GM18951 (cell line): ENCODE measurements at regions not wholly inside any gene's neighbourhood (a gene's known extent, or its start where the extent isn't known, plus 50 kb on each side); places are given as distances from the start of the nearest gene placed in this dataset.

Source experiments
- POLR2A ChIP-seq: IDR thresholded peaks from 4 replicates; pipeline ENCODE4 v1.6.1; 2011; ENCODE audit warnings: mild to moderate bottlenecking; ENCODE audit not compliant: insufficient read length, insufficient read depth; ENCODE audit errors: extremely low read depth
- in situ Hi-C: fragments of 300-500 bp; cut with MboI; formaldehyde crosslinking; loops from one replicate; pipeline ENCODE4 v1.12.0; 2022; ENCODE audit warnings: low sequenced_read_pairs, mixed read lengths, inconsistent platforms; ENCODE audit not compliant: unreplicated experiment

DNA sequence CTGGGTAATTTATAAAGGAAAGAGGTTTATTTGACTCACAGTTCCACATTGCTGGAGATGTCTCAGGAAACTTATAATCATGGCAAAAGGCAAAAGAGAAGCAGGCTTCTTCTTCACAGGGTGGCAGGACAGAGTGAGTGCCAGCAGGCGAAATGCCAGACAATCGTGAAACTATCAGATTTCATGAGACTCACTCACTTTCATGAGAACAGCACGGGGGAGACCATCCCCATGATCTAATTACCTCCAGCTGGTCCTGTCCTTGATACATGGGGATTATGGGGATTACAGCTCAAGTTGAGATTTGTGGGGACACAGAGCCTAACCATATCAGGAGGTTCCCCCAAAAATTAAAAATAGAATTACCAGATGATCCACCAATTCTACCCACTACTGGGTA is 675.5 kb upstream of the SLC8A1 start:
- in situ Hi-C loops, result no loop called here
- no peak for TF ChIP-seq POLR2A

DNA sequence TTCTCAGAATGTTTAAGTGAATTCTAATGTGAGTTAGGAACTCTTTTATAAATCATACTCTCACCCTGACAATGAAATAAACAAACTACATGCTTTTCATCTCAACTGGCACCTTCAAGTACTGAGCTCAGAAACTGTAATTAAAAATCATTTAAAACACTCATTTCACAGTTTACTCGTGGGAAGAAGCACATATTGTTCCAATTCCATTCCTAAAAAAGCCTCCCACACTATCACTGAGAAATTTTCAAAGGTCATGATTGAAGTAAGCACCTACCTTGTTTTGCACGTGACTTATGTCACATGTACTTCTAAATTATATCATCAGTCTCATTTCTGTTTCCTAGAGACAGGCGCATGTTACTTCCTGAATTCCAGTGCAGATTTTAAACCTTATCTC is 678.1 kb upstream of the SLC8A1 start:
- in situ Hi-C loops, result no loop called here
- no peak for TF ChIP-seq POLR2A

DNA sequence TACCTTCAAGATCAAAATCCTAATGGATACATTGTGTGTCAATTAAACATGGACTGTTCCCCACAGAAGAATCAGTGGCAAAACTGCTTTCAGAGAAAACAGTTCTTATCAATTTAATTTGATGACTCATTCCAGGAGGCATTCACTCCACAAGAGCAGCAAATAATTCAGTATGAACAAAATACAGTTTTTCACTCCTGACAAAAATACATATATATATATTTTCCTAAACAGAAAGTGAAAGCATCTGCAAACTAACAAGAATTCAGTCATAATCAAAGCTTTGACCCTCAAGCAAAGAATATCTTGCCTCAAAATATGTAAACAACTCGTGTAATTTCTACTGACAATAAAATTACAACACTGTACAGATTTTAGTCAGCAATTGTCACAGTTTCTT is 685.1 kb upstream of the SLC8A1 start:
- in situ Hi-C loops, result no loop called here
- no peak for TF ChIP-seq POLR2A

DNA sequence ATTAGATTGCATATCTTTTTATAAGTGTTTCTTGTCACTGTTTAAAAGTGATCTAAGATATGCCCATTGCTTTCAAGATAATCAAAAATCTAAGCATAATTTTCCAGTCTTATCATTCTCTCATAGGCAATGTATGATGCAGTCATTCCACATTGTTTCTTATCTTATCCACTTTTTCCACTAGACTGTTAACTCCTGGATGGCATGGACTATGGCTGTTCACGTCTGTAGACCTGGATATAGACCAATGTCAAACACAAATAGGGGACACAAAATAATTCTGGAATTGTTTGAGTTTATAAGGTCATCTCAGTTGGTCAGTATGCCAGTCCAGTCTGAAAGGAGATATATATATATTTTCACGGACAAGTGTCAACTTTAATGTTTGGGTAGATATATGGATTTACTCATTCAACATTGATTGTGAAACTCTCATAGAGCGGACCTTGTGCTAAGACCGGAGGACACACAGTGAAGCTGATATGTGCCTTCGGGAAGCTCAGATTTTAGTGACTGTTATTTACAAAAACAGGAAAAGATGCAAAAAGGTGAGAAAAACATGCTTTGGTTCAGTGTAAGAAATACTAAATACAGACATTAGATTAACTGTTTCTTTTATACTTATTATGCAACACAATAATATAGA is 689.4 kb upstream of the SLC8A1 start:
- in situ Hi-C loops, result no loop called here
- TF ChIP-seq POLR2A, result no peak

DNA sequence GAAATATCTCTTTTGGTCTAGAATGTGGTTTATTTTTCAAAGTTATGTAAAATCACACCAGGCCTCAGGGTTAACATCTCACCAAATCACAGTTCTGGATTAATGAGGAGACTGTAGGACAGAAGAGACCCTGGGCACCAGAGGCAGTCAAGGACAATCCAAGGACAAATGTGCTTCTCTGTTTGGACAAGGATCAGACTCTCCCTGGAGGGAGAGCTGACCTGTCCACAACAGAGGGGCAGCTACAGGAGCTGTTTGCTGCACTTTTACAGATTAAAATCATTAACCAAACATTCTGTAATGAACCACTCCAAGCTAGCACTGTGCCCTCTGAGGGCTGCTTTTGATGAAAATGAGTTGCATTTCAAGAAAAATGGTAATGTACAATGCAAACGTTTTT is 690.6 kb upstream of the SLC8A1 start:
- no peak for TF ChIP-seq POLR2A
- in situ Hi-C loops, result no loop called here

DNA sequence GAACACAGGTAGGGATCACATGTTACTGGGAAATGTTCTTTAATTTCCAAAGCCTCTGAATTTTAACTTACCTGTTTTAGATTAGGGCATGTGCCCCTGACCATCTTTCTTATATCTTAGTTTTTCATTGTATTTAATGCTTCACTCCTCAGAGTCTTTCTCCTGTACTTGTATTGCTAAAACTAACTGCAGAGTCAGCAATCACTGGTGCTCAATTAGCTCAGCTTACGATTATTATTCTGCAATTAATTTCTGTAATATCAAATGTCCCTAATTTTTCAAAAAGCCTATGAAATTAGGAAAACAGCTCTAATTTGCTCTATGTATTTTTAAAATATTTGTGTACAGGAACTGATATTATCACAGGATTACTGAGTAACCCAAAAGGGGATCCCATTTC is 693.2 kb upstream of the SLC8A1 start:
- in situ Hi-C loops, result no loop called here
- no peak for TF ChIP-seq POLR2A

DNA sequence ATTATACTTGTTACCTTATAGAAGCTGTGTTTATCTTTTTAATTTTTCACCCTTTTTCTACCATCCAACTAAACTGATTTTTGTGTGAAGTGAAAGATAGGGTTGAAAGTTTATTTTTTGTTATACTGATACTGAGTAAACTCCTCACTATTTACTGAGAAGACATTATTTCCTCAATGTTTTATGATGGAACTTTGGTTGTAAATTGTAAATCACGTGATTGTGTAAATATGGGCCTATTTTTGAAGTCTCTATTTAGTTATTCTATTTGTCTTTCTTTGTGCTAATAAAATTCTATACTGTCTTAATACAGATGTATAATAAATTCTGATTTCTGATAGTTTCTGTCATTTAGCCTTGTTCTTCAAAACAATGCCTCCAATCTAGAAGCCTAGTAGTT is 697.2 kb upstream of the SLC8A1 start:
- no peak for TF ChIP-seq POLR2A

DNA sequence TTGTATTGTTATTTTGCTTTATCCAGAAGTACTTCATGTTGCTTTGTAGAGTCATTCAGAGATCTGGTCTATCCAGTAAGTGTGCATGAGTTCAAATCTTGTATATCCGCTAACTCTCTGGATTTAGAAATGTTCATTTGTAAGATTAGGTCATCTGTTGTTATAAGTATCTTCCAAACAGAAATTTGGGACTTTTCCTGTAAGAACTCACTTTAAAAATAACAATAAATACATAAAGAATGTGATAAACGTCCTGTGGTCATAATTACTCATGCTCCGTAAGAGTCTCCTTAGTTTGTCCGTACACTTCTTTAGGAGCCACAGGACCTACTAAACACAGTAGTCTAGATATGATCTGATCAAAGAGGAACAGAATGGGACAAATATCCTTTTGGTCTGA is 699.9 kb upstream of the SLC8A1 start:
- no peak for TF ChIP-seq POLR2A
- in situ Hi-C loops, result no loop called here

More for the DNA sequence above, 697.2 kb upstream of the SLC8A1 start:
- in situ Hi-C loops, result no loop called here

DNA sequence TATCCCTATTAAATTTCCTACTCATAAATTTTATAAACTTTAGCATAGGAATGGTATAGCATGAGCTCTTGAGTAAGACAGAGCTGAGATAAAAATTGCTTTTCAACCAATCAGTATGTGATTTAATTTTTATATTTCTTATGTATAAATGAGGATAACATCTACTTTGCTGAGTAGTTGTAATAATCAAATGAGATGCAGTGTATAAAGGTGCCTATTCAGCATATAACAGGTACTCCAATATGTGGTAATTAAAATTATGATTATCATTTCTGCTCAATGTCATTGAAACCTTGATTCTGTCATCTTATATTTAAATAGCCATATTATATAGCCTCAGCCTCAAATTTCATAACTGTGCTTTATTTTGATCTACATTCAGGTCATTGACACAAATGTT is 700.4 kb upstream of the SLC8A1 start:
- no peak for TF ChIP-seq POLR2A
- in situ Hi-C loops, result no loop called here

DNA sequence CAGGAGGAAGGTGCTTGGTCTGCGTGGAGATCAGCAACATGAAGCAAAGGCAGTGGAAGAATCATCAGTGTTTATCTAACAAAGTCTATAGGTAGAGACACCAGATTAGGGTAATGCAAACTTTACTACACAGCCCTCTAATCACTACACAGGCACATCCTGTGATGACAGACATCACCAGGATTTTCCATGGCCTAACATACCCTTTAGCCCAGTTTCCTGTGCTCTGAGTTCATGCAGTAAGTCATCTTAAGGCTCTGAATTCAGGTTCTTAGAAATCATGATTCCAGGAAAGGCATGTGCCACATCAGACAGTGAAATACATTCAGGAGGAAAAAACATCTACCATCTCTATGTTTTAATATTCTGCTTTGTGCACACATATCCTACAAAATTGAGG is 708.5 kb upstream of the SLC8A1 start:
- no peak for TF ChIP-seq POLR2A
- in situ Hi-C loops, result no loop called here

DNA sequence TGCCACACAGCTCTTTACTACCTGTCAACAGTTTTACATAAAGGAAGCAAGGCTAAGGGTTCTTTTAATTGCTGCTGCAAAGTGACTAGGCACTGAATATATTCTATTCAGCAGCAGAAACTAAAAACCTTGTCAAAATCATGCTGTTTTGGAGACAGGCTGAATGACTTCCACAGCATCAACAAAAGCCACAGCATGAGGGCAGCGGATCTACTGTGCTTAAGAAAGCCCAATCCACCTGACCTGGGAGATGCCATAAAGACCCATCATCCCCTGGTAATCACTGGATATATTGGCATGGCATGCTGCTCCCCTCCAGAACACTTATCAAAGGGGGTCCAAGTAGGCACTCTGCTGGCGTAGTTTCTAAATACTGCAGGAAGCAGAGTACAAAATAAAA is 715.1 kb upstream of the SLC8A1 start:
- TF ChIP-seq POLR2A, result no peak
- in situ Hi-C loops, result no loop called here

DNA sequence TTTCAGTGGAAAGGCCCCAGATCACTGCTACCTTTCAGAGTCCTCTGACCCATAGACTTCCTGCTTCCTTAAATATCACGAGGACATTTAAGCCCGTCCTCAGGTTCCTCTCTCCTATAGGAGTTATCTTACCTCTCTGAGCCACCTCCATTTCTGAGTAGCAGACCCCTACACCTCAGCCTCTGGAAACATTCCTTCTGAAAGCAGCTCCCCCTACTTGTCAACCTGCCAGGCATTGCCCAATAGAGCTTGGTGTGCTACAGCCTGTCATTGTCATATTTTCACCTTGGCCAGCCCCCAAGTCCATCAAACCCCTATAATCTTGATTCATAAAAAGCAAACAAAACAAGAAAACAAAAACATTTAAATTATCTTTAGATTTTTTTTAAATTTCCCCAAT is 717.9 kb upstream of the SLC8A1 start:
- no peak for TF ChIP-seq POLR2A
- in situ Hi-C loops, result no loop called here

DNA sequence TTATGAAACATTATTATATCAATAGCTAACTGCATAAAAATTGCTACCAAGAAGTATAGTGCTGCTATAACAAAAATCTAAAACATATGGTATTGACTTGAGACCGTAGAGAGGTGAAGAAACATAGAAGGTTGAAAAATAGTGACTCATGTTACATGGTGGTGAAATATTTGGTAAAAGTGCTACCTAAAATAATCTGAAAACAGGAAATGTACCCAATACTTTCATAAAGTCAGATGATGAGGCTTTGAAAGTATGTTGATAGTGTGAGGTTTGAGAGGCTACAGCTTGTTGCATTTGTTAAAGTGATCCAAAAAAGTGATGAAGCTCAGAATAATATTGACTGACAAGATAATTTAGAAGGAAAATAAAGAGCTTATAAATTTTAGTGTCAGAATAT is 718.7 kb upstream of the SLC8A1 start:
- in situ Hi-C loops, result no loop called here
- no peak for TF ChIP-seq POLR2A

DNA sequence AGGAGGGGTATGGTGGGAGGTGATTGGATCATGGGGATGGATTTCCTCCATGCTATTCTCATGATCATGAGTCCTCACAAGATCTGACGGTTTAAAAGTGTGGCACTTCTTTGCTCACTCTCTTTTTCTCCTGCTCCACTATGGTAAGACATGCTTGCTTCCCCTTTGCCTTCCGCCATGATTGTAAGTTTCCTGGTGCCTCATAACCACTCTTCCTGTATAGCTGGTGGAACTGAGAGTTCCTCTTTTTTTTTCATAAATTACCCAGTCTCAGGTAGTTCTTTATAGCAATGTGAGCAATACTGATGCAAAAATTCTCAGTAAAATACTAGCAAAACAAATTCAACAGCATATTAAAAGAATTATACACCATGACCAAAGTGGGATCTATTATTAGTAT is 728.5 kb upstream of the SLC8A1 start:
- in situ Hi-C loops, result no loop called here
- no peak for TF ChIP-seq POLR2A

DNA sequence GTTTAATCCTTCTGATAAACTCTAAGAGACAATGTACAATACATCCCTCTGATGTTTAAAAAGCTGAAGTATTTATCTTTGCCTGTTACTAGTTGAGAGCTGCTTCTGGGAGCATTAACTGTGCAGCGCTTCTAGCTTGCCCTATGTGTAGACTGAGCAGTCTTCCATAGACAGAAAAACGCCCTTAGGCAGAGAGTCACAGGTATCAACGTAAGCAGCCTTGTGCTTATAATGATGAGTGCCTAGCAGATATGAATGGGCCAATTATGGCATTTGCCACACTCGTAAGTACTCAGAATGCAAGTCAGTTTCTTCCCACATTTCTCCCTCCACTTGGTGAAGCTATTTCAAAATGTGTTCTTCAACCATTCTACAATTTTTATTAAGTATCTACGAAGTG is 731.1 kb upstream of the SLC8A1 start:
- in situ Hi-C loops, result no loop called here
- no peak for TF ChIP-seq POLR2A
